ENCODE measurements at regions not wholly inside any gene's neighbourhood (a gene's known extent, or its start where the extent isn't known, plus 50 kb on each side); places are given as distances from the start of the nearest gene placed in this dataset.
"Not testable (repeated sequence)": the region's sequence is repeated elsewhere in the genome, so short reads cannot be mapped to it uniquely, and the experiment has no call there.

- H3K4me1 Mint-ChIP-seq, result no peaks in the 10 kb centered on the region
- H3K27ac Mint-ChIP-seq (ENCODE audit: low read depth), result no peak overlapping the region
- peaks cover 2% of the 10 kb centered on the region for H3K36me3 Mint-ChIP-seq (ENCODE audit: insufficient read depth)
- no peak overlapping the region for H3K4me3 Mint-ChIP-seq
- ATAC-seq (replicated peaks; ENCODE audit: extremely low read depth, poor library complexity, severe bottlenecking) (no peak), DNase-seq (ENCODE audit: low spot score in 2 of 2) (no peak)
- peaks cover 15% of the 10 kb centered on the region for H3K27me3 Mint-ChIP-seq
- no peaks in the 10 kb centered on the region for H3K9me3 Mint-ChIP-seq
Observed at GRCh38 chr18:59063300-59063906, 76.3 kb upstream of the SEC11C start.

GRCh38 chr18:59063912-59064311 is 75.8 kb upstream of the SEC11C start:
- Mint-ChIP-seq H3K4me3 (no peak overlapping the region), H3K9me3 (no peaks in the 10 kb centered on the region), H3K27me3 (peaks cover 15% of the 10 kb centered on the region), H3K4me1 (no peaks in the 10 kb centered on the region), H3K36me3 (ENCODE audit: insufficient read depth) (peaks cover 2% of the 10 kb centered on the region), H3K27ac (ENCODE audit: low read depth) (no peak overlapping the region)
- no peak for ATAC-seq (replicated peaks; ENCODE audit: extremely low read depth, poor library complexity, severe bottlenecking)
- no peak for DNase-seq (ENCODE audit: low spot score in 2 of 2)

DNA sequence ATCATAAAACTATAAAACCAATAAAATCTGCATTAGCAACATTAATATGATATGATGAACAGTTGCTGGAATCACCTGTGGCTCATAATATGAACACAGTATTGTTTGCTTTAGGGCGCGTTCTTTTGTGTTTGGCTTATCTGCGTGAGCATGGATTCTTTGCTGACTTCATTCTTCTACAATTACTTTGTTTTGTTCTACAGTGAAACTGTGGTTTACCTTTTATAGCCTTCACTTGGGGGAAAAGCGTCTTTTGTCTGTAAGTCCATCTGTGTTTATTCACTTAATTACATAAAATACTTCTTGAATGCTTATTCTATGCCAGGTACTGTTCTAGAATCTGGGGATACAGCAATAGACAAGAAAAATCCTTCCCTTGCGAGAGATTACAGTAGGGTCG is 74.0 kb upstream of the SEC11C start:
- Mint-ChIP-seq H3K4me1 (no peaks in the 10 kb centered on the region), H3K27me3 (peaks cover 14% of the 10 kb centered on the region), H3K4me3 (no peak overlapping the region), H3K9me3 (no peaks in the 10 kb centered on the region), H3K27ac (ENCODE audit: low read depth) (no peak overlapping the region), H3K36me3 (ENCODE audit: insufficient read depth) (peaks cover 2% of the 10 kb centered on the region)
- DNase-seq (ENCODE audit: low spot score in 2 of 2) (no peak), ATAC-seq (replicated peaks; ENCODE audit: extremely low read depth, poor library complexity, severe bottlenecking) (no peak)

- peaks cover 2% of the 10 kb centered on the region for H3K36me3 Mint-ChIP-seq (ENCODE audit: insufficient read depth)
- no peaks in the 10 kb centered on the region for H3K9me3 Mint-ChIP-seq
- no peak overlapping the region for H3K27ac Mint-ChIP-seq (ENCODE audit: low read depth)
- H3K4me1 Mint-ChIP-seq, result no peaks in the 10 kb centered on the region
- no peak for ATAC-seq (replicated peaks; ENCODE audit: extremely low read depth, poor library complexity, severe bottlenecking)
- H3K27me3 Mint-ChIP-seq, result no peaks in the 10 kb centered on the region
- DNase-seq (ENCODE audit: low spot score in 2 of 2), result no peak
- H3K4me3 Mint-ChIP-seq, result no peak overlapping the region
Observed at GRCh38 chr18:59067873-59068272, 71.8 kb upstream of the SEC11C start.

- H3K27ac Mint-ChIP-seq (ENCODE audit: low read depth), result no peak overlapping the region
- no peak overlapping the region for H3K4me3 Mint-ChIP-seq
- DNase-seq (ENCODE audit: low spot score in 2 of 2) (no peak), ATAC-seq (replicated peaks; ENCODE audit: extremely low read depth, poor library complexity, severe bottlenecking) (no peak)
- H3K27me3 Mint-ChIP-seq, result no peaks in the 10 kb centered on the region
- no peaks in the 10 kb centered on the region for H3K9me3 Mint-ChIP-seq
- H3K4me1 Mint-ChIP-seq, result no peaks in the 10 kb centered on the region
- H3K36me3 Mint-ChIP-seq (ENCODE audit: insufficient read depth), result peaks cover under 1% of the 10 kb centered on the region
Observed at GRCh38 chr18:59068276-59069071, 71.2 kb upstream of the SEC11C start.

DNA sequence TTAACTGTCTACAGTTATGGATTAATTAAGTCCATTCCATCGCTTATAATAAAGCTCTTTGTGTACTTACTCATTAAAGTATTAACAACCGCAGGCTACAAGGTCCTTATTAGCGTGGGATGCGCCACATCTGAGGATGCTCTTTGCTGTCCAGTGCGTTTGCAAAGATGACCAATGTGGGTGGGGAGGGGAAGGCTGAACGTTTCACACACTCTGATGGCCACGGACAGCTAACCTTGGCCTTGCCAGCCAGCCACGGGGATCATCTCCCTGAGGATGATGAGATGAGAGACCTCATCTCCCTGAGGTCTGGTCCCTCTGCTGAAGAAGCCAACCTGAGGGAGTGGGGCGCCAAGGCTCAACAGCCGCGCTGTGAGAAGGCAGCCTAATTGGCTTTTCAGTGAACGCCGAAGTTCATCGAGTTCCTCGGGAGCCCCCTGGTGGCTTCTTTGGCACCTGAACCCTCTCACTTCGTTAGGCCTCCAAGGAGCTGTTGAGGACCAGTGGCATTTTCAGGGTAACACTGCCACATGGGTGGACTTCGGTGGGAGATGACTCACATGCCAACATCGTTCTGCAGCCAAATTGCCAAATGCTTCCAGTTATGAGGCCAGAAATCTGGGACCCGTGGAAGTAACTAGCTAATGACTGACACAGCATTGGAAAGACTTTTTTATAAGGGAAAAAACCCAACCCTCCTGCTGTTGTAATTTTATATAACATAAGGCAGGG is 69.3 kb upstream of the SEC11C start:
- ATAC-seq (replicated peaks; ENCODE audit: extremely low read depth, poor library complexity, severe bottlenecking), result peak; percentile 74
- no peak overlapping the region for H3K27ac Mint-ChIP-seq (ENCODE audit: low read depth)
- peak; percentile 58 to 60 for DNase-seq (ENCODE audit: low spot score in 2 of 2)

DNA sequence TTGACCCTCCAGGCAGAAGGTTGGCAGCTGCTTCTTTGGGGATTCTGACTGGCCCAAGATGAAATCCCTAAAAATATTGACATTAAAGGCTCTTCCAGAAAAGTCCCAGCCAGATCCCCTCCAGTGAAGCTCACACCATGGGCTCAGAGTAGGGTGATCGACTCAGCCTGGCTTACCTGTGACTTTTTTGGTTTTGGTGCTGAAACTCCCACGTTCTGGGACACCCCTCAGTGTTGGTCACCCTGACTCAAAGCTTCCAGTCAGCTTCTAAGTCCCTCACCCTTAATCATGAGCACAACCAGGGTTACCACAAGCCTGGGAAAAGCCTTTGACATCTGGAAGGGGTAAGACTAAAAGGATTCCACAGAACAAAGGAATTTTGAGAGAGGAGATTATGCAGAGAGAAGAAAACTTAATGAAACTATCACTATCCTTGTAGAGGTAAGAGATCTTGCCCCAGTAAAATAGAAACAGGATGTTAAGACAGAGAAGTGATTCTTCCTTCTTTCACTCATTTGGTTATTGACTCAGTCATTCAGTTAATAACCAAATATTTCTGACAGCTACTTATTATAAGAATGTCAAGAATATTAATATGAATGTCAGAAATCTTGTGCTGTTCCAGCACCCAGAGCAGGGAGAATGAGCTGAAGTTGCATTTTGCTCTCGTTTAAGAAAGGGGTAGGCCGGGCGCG is 66.8 kb upstream of the SEC11C start:
- ATAC-seq (replicated peaks; ENCODE audit: extremely low read depth, poor library complexity, severe bottlenecking), result no peak
- H3K27me3 Mint-ChIP-seq, result peaks cover 20% of the 10 kb centered on the region
- no peak for DNase-seq (ENCODE audit: low spot score in 2 of 2)
- H3K9me3 Mint-ChIP-seq, result no peaks in the 10 kb centered on the region
- H3K27ac Mint-ChIP-seq (ENCODE audit: low read depth), result no peak overlapping the region
- H3K4me1 Mint-ChIP-seq, result no peaks in the 10 kb centered on the region
- H3K36me3 Mint-ChIP-seq (ENCODE audit: insufficient read depth), result no peaks in the 10 kb centered on the region
- H3K4me3 Mint-ChIP-seq, result no peak overlapping the region

More for the DNA sequence above, 69.3 kb upstream of the SEC11C start:
- no peak overlapping the region for H3K4me3 Mint-ChIP-seq
- no peaks in the 10 kb centered on the region for H3K36me3 Mint-ChIP-seq (ENCODE audit: insufficient read depth)
- H3K4me1 Mint-ChIP-seq, result no peaks in the 10 kb centered on the region
- no peaks in the 10 kb centered on the region for H3K27me3 Mint-ChIP-seq
- no peaks in the 10 kb centered on the region for H3K9me3 Mint-ChIP-seq

DNA sequence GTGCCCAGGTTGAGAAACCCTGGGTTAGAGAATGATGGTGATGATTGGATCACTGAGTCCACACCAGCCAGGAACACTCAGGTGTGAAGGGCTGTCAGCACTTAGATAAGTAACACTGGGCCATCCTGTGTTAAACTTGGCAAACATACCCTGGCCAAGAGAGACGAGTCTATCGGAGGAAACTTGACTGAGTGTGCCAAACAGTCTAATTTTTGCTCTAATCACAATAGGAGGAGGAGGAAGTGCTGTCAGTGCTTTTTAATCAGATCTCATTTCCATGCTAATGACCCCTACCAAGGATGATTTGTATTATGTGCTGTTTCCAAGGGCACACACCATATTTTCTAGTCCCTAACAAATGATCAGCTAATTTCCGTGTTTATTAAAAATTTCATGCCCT is 63.8 kb upstream of the SEC11C start:
- H3K36me3 Mint-ChIP-seq (ENCODE audit: insufficient read depth), result no peaks in the 10 kb centered on the region

GRCh38 chr18:59079264-59079663 is 60.4 kb upstream of the SEC11C start:
- Mint-ChIP-seq H3K36me3 (ENCODE audit: insufficient read depth) (no peaks in the 10 kb centered on the region), H3K9me3 (no peaks in the 10 kb centered on the region), H3K4me3 (no peak overlapping the region), H3K27me3 (peaks cover 70% of the 10 kb centered on the region), H3K27ac (ENCODE audit: low read depth) (no peak overlapping the region), H3K4me1 (peaks cover 5% of the 10 kb centered on the region)
- ATAC-seq (replicated peaks; ENCODE audit: extremely low read depth, poor library complexity, severe bottlenecking) (no peak), DNase-seq (ENCODE audit: low spot score in 2 of 2) (no peak)

More for the DNA sequence above, 63.8 kb upstream of the SEC11C start:
- Mint-ChIP-seq H3K4me3 (no peak overlapping the region), H3K27me3 (peaks cover 41% of the 10 kb centered on the region), H3K4me1 (no peaks in the 10 kb centered on the region), H3K27ac (ENCODE audit: low read depth) (no peak overlapping the region), H3K9me3 (no peaks in the 10 kb centered on the region)
- DNase-seq (ENCODE audit: low spot score in 2 of 2) (no peak), ATAC-seq (replicated peaks; ENCODE audit: extremely low read depth, poor library complexity, severe bottlenecking) (no peak)

DNA sequence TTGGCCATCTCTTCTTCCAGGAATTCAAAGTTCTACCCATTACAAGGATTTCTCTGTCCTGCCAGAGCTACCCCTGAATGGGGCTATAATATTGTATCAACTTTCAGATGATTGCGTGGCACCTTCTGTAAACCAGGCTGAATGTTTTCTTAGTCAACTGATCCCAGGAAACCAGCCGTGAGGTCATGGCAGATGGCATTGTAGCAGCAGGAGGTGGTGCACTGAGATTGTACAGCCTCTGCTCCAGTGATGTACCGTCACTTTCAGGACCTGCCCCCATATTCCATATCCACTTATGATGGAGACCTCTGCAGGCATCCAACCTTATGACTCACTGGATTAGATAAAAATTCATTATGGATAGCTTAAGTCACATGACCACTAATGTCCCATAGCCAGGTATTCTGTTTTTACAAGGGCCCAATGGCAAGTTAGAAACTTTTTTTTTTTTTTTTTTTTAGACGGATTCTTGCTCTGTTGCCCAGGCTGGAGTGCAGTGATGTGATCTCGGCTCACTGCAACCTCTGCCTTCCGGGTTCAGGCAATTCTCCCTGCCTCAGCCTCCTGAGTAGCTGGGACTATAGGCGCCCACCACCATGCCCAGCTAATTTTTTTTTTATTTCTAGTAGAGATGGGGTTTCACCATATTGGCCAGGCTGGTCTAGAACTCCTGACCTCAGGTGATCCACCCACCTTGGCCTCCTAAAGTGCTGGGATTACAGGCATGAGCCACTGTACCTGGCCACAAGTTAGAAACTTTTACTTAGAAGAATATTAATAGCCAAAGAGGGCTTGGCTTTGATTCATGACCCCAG is 59.8 kb upstream of the SEC11C start:
- not testable (repeated sequence) for H3K27ac Mint-ChIP-seq (ENCODE audit: low read depth); H3K36me3 Mint-ChIP-seq (ENCODE audit: insufficient read depth)

DNA sequence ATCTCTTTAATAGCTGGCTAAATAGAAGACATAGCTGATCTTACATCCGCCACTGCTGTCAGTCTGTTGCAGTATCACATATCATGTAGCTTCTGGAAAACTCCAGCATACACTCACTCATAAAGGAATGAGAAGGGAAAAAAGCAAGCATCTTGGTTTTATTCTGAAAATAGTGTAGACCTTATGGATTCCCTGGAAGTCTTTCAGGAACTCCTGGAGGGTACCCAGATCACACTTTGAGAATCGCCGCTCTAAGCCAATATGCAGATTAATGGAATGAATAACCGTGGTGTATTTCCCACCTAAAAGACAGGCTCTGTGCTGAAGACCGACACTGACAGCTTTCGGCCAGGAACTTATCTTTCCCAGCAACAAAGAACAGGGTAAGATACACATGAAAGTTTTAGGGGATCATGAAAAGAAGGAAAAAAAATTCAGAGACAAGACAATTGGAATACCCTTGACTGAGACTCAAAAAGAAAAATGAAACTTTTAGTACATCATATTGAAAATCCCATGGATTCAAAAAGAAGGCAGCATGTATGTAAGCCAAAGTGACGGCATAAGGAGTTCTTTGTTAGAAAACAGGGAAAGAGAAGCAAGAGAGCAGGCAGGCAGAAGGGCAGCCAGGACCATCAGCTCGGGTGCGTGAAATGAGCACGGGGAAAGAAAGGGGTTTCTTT is 56.4 kb upstream of the SEC11C start:
- Mint-ChIP-seq H3K4me3 (no peak overlapping the region), H3K4me1 (peaks cover 5% of the 10 kb centered on the region), H3K36me3 (ENCODE audit: insufficient read depth) (no peaks in the 10 kb centered on the region), H3K27me3 (peaks cover 62% of the 10 kb centered on the region), H3K9me3 (no peaks in the 10 kb centered on the region), H3K27ac (ENCODE audit: low read depth) (no peak overlapping the region)
- ATAC-seq (replicated peaks; ENCODE audit: extremely low read depth, poor library complexity, severe bottlenecking), result no peak
- DNase-seq (ENCODE audit: low spot score in 2 of 2), result no peak

More for the DNA sequence above, 59.8 kb upstream of the SEC11C start:
- H3K4me1 Mint-ChIP-seq; H3K9me3 Mint-ChIP-seq; H3K4me3 Mint-ChIP-seq; ATAC-seq (replicated peaks; ENCODE audit: extremely low read depth, poor library complexity, severe bottlenecking); DNase-seq (ENCODE audit: low spot score in 2 of 2): not testable (repeated sequence)
- H3K27me3 Mint-ChIP-seq, result peaks cover 73% of the 10 kb centered on the region

All from central memory CD8-positive, alpha-beta T cell (primary cell).